NCI-H146 treated with DMSO at 0.1 percent for 48 hours (cell line): ENCODE measurements at regions not wholly inside any gene's neighbourhood (a gene's known extent, or its start where the extent isn't known, plus 50 kb on each side); places are given as distances from the start of the nearest gene placed in this dataset.

ENCODE experiments used
- DNase-seq: peaks from one replicate; lab custom pipeline; 2025; ENCODE audit not compliant: unreplicated experiment; lab: John Stamatoyannopoulos, UW

GRCh38 chrX:109841869-109842579 lies 109.0 kb upstream of the ACSL4 start:
- DNase-seq = no peak

- DNase-seq = no peak
These were observed 109.6 kb upstream of the ACSL4 start for GRCh38 chrX:109842611-109843010.

- no peak for DNase-seq
These were observed 111.1 kb upstream of the ACSL4 start for GRCh38 chrX:109843963-109844751.

GRCh38 chrX:109844986-109845385 lies 111.9 kb upstream of the ACSL4 start:
- DNase-seq = no peak

GRCh38 chrX:109845996-109846395 lies 112.9 kb upstream of the ACSL4 start:
- no peak for DNase-seq

- no peak for DNase-seq
These were observed 114.5 kb upstream of the ACSL4 start for GRCh38 chrX:109847257-109848187.

- DNase-seq = no peak
These were observed 115.5 kb upstream of the ACSL4 start for GRCh38 chrX:109848461-109849050.

- no peak for DNase-seq
These were observed 121.0 kb upstream of the ACSL4 start for GRCh38 chrX:109854096-109854495.

GRCh38 chrX:109855501-109855900 lies 122.4 kb upstream of the ACSL4 start:
- no peak for DNase-seq

- DNase-seq = no peak
These were observed 123.9 kb upstream of the ACSL4 start for GRCh38 chrX:109856974-109857373.

- DNase-seq = no peak
These were observed 124.6 kb upstream of the ACSL4 start for GRCh38 chrX:109857584-109858228.

GRCh38 chrX:109858602-109859341 lies 125.7 kb upstream of the ACSL4 start:
- no peak for DNase-seq

- DNase-seq = no peak
These were observed 126.6 kb upstream of the ACSL4 start for GRCh38 chrX:109859651-109860050.

GRCh38 chrX:109862433-109862832 lies 129.4 kb upstream of the ACSL4 start:
- no peak for DNase-seq

GRCh38 chrX:109863811-109864210 lies 130.8 kb upstream of the ACSL4 start:
- DNase-seq = no peak

GRCh38 chrX:109871121-109871888 lies 131.6 kb upstream of the TMEM164 start:
- DNase-seq = no peak

- DNase-seq = no peak
These were observed 130.7 kb upstream of the TMEM164 start for GRCh38 chrX:109872021-109872732.

- no peak for DNase-seq
These were observed 129.3 kb upstream of the TMEM164 start for GRCh38 chrX:109873574-109873973.
